Panc1 (cell line): ENCODE measurements at regions not wholly inside any gene's neighbourhood (a gene's known extent, or its start where the extent isn't known, plus 50 kb on each side); places are given as distances from the start of the nearest gene placed in this dataset.

Experiments used
- CTCF ChIP-seq: fragments of 450-650 bp; IDR thresholded peaks from 2 replicates; pipeline ENCODE4 v1.5.1; 2017; ENCODE audit warnings: mild to moderate bottlenecking
- POLR2AphosphoS5 ChIP-seq: IDR thresholded peaks from 2 replicates; pipeline ENCODE4 v1.6.1; 2012; ENCODE audit warnings: mild to moderate bottlenecking, low read depth, low read length, moderate library complexity

- TF ChIP-seq CTCF: no peak
- TF ChIP-seq POLR2AphosphoS5: no peak
These were observed 88.0 kb upstream of the SATB1 start for GRCh38 chr3:18513091-18513490.
